ENCODE measurements at regions not wholly inside any gene's neighbourhood (a gene's known extent, or its start where the extent isn't known, plus 50 kb on each side); places are given as distances from the start of the nearest gene placed in this dataset.

GRCh38 chr12:29930503-29930902 lies 146.8 kb upstream of the TMTC1 start:
- TF ChIP-seq, protein P1, sequence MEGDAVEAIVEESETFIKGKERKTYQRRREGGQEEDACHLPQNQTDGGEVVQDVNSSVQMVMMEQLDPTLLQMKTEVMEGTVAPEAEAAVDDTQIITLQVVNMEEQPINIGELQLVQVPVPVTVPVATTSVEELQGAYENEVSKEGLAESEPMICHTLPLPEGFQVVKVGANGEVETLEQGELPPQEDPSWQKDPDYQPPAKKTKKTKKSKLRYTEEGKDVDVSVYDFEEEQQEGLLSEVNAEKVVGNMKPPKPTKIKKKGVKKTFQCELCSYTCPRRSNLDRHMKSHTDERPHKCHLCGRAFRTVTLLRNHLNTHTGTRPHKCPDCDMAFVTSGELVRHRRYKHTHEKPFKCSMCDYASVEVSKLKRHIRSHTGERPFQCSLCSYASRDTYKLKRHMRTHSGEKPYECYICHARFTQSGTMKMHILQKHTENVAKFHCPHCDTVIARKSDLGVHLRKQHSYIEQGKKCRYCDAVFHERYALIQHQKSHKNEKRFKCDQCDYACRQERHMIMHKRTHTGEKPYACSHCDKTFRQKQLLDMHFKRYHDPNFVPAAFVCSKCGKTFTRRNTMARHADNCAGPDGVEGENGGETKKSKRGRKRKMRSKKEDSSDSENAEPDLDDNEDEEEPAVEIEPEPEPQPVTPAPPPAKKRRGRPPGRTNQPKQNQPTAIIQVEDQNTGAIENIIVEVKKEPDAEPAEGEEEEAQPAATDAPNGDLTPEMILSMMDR (IDR thresholded peaks at IDR 0.05; ENCODE audit: insufficient read depth, low read depth, low read length): no peak
- TF ChIP-seq EZH2 (IDR thresholded peaks at IDR 0.05; ENCODE audit: insufficient read depth, low read length): no peak
